AG04449 (cell line): ENCODE measurements at regions not wholly inside any gene's neighbourhood (a gene's known extent, or its start where the extent isn't known, plus 50 kb on each side); places are given as distances from the start of the nearest gene placed in this dataset.
A peak's percentile ranks its signal among the peaks of the same experiment; 100 is the strongest.

Experiments used
- CTCF ChIA-PET: fragments of 350-600 bp; formaldehyde crosslinking; extraction: SDS; loops from one replicate; lab custom pipeline; 2021; ENCODE audit warnings: antibody characterized with exemption; lab: Yijun Ruan, JAX
- POLR2A ChIA-PET: fragments of 400-600, 350-600 bp; formaldehyde crosslinking; extraction: SDS; loops from one replicate; lab custom pipeline; 2020; ENCODE audit warnings: antibody characterized with exemption, inconsistent platforms; lab: Yijun Ruan, JAX
- DNase-seq: peaks from one replicate; pipeline ENCODE4 v3.0.0-alpha.2; 2010; ENCODE audit warnings: low read depth, low spot score
- H3K4me3 ChIP-seq: 2 replicates; pipeline ENCODE4 v1.5.1; 2011; ENCODE audit warnings: low read depth, mild to moderate bottlenecking, control low read depth, low read length
- TF ChIP-seq, protein P1 (sequence below): IDR thresholded peaks from one replicate; pipeline ENCODE4 v1.5.1; 2011; ENCODE audit warnings: mild to moderate bottlenecking, moderate library complexity, low read length, control low read depth, inconsistent platforms; ENCODE audit not compliant: insufficient read depth; ENCODE audit errors: missing control alignments

DNA sequence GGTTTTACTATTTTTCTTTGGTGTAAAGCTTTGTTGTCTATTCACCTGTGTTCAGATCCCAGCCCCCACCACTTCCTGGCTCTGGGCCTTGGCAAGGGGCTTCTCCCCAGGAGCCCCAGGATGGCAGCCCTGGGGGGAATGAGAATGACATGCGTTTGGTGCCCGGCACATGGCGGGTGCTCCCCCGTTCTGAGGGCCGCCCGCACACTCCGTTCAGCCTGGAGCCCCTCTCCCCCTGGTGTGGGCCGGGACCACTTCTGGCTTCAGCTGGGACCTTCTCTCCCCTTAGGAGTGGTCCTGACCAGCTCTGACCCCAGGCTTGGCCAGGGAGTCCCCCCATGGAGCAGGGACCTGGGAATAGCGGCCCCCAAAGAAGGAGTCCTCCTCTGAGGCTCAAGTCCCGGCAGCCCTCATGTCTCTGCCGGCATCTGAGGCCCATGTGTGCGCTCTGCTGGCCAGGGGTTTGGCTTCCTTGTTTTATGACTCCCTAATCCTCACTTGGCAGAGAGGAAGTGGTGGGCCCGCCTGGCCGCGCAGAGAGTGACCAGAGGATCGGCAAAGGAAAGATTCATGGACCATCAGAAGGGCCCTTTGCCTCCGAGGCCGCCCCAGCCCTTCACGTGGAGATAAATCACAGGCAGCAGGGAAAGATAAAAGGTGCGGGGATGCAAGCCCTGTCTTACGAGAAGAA lies 57.0 kb upstream of the LMX1B start:
- no peak for DNase-seq
- POLR2A ChIA-PET: no interaction called here
- TF ChIP-seq, protein P1, sequence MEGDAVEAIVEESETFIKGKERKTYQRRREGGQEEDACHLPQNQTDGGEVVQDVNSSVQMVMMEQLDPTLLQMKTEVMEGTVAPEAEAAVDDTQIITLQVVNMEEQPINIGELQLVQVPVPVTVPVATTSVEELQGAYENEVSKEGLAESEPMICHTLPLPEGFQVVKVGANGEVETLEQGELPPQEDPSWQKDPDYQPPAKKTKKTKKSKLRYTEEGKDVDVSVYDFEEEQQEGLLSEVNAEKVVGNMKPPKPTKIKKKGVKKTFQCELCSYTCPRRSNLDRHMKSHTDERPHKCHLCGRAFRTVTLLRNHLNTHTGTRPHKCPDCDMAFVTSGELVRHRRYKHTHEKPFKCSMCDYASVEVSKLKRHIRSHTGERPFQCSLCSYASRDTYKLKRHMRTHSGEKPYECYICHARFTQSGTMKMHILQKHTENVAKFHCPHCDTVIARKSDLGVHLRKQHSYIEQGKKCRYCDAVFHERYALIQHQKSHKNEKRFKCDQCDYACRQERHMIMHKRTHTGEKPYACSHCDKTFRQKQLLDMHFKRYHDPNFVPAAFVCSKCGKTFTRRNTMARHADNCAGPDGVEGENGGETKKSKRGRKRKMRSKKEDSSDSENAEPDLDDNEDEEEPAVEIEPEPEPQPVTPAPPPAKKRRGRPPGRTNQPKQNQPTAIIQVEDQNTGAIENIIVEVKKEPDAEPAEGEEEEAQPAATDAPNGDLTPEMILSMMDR: no peak
- H3K4me3 ChIP-seq: no peak overlapping the region
- CTCF ChIA-PET: interaction anchor here (0.7 to 10.5 kb wide), 14 partner anchors 12 to 76 kb away, joined by 3 to 269 read pairs (median 8); no protein-coding TSS in a partner anchor

DNA sequence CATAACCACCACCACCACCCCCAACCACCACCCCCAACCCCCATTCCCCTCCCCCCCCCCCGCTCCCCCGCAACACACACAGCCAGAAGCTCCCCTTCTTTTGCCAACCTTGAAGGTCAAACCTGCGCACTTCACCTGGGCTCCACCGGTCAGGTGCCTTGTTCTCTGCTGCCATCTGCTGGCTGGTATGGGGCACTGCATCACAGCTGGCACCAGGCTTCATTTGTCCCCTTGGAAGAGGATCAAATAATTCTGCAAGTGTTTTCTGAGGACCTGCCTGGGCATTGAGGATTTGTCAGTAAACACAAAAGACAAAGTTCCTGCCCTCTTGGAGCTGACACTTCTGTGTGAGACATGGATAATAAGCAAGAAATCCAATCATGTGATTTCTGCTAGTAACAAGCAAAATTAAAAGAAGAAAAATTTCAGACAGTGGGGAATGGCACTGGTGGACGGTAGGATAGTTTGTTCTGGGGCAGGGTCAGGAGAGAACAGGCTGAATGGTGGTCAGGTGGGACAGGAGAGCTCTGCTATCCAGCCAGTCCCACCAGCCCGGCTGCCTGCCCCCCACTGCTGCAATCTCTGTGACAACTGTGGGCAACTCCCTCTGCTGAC lies 55.6 kb upstream of the LMX1B start:
- no peak for DNase-seq
- ChIA-PET CTCF (interaction anchor here (0.6 to 10.5 kb wide), 31 partner anchors 9 to 1045 kb away, joined by 3 to 269 read pairs (median 6); no protein-coding TSS in a partner anchor), POLR2A (no interaction called here)
- TF ChIP-seq, protein P1: peak; percentile 92
- no peak overlapping the region for H3K4me3 ChIP-seq

DNA sequence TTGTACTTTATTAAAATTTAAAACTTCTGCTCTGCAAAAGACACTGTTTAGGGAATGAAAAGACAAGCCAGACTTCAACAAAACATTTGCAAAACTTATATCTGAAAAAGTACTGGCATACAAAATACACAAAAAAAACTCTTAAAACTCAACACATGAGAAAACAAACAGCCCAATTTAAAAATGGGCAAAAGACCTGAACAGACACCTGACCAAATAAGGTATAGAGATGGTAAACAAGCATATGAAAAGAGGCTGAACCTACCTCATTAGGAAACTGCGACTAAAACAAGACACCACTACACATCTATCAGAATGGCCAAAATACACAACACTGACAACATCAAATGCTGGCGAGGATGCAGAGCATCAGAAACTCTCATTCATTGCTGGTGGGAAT lies 54.4 kb upstream of the LMX1B start:
- TF ChIP-seq, protein P1: no peak
- H3K4me3 ChIP-seq: no peak overlapping the region
- POLR2A ChIA-PET: no interaction called here
- CTCF ChIA-PET: interaction anchor here (0.8 to 10.5 kb wide), 11 partner anchors 8 to 62 kb away, joined by 3 to 269 read pairs (median 11); no protein-coding TSS in a partner anchor
- DNase-seq: no peak

DNA sequence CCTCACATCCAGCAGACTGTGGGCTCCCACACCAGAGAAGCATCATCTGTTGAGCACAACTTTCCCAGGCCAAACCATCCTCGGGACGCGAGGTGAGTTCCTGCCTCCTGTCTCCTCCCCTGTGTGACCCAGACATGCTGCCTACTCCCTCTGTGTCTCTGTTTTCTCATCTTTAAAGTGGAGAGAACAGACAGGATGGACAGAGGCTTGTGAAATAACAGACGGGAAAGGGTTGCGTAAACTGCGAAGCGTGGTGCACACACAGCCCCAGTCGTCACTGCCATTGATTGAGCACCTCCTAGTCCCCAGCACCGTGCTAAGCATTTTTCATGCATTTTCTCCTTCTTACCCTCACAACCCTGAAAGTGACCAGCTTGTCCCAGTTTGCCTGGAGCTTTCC lies 52.1 kb upstream of the LMX1B start:
- no peak for DNase-seq
- CTCF ChIA-PET: interaction anchor here (0.8 to 4.9 kb wide), 3 partner anchors 12 to 64 kb away, joined by 4 to 61 read pairs (median 4); no protein-coding TSS in a partner anchor
- POLR2A ChIA-PET: no interaction called here
- no peak overlapping the region for H3K4me3 ChIP-seq
- TF ChIP-seq, protein P1: no peak

DNA sequence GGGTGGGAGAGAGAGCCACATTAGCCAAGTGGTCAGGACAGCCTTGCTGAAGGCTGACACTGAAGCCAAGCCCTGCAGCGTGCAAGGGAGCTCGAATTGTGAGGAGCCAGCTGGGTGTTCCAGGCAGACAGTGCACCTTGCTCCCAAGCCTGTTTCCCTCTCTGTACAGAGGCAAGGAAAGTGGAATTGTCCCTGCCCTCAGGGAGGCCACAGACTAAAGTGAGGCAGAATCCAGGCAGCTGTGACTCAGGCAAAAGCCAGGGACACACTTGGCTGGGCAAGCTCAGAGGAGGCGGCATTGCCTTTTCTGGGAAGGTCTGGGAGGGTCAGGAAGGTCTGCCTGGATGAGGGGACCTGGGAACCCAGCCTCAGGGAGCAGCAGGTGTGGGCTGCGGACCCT lies 50.2 kb upstream of the LMX1B start:
- POLR2A ChIA-PET: no interaction called here
- no peak overlapping the region for H3K4me3 ChIP-seq
- DNase-seq: no peak
- CTCF ChIA-PET: interaction anchor here (1.0 to 4.9 kb wide), 4 partner anchors 9 to 63 kb away, joined by 3 to 61 read pairs (median 6); no protein-coding TSS in a partner anchor
- TF ChIP-seq, protein P1: no peak
